GM06990 (cell line): ENCODE measurements at regions not wholly inside any gene's neighbourhood (a gene's known extent, or its start where the extent isn't known, plus 50 kb on each side); places are given as distances from the start of the nearest gene placed in this dataset.

Source experiments
- DNase-seq: peaks from one replicate; pipeline ENCODE4 v3.0.0-alpha.2; 2011; ENCODE audit not compliant: insufficient read length; ENCODE audit errors: extremely low read depth
- H3K27me3 ChIP-seq: replicated peaks from 2 replicates; pipeline ENCODE4 v1.6.0; 2011; ENCODE audit warnings: low read length; ENCODE audit not compliant: control insufficient read depth, insufficient read depth
- H3K36me3 ChIP-seq: 2 replicates; pipeline ENCODE4 v1.5.1; 2011; ENCODE audit warnings: low read length; ENCODE audit not compliant: control insufficient read depth, insufficient read depth
- H3K4me3 ChIP-seq: replicated peaks from 2 replicates; pipeline ENCODE4 v1.5.1; 2011; ENCODE audit warnings: low read depth, mild to moderate bottlenecking, control low read depth, low read length
- TF ChIP-seq, protein P1 (sequence below): IDR thresholded peaks from 2 replicates; pipeline ENCODE4 v1.5.1; 2011; ENCODE audit warnings: low read length, control low read depth, mild to moderate bottlenecking, inconsistent platforms; ENCODE audit not compliant: insufficient read depth, poor library complexity, severe bottlenecking

DNA sequence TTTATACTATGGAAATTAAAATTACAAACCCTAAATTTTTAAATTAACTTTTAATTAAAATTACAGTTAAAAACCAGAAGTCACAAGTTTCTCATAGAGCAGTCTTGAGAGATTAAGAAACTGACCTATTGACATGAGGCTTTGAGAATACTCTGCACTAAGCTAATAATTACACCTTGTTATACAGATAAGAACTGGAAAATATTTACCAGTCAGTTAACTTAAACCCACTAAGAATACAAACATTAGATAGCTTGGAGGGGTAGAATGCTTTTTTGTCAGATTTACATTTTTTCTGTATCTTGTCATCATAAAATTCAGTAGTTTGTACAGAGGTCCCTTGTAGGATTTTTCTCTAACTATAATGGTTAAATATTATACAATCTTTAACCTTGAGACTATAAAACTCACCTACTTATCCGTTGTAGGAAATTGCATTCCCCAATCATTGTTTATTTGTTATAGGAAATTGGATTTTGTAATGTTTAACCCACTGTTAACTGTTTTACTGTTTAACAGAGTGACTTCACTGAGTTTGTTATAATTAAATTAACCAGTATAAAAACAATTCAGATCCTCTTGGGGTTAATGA, 219.7 kb upstream of the PKDCC start:
- DNase-seq: no peak
- Histone ChIP-seq H3K36me3 (no peaks in the 10 kb centered on the region), H3K4me3 (no peak overlapping the region), H3K27me3 (no peaks in the 10 kb centered on the region; the same call in 1 of the 2 replicates)
- TF ChIP-seq, protein P1, sequence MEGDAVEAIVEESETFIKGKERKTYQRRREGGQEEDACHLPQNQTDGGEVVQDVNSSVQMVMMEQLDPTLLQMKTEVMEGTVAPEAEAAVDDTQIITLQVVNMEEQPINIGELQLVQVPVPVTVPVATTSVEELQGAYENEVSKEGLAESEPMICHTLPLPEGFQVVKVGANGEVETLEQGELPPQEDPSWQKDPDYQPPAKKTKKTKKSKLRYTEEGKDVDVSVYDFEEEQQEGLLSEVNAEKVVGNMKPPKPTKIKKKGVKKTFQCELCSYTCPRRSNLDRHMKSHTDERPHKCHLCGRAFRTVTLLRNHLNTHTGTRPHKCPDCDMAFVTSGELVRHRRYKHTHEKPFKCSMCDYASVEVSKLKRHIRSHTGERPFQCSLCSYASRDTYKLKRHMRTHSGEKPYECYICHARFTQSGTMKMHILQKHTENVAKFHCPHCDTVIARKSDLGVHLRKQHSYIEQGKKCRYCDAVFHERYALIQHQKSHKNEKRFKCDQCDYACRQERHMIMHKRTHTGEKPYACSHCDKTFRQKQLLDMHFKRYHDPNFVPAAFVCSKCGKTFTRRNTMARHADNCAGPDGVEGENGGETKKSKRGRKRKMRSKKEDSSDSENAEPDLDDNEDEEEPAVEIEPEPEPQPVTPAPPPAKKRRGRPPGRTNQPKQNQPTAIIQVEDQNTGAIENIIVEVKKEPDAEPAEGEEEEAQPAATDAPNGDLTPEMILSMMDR: no peak

DNA sequence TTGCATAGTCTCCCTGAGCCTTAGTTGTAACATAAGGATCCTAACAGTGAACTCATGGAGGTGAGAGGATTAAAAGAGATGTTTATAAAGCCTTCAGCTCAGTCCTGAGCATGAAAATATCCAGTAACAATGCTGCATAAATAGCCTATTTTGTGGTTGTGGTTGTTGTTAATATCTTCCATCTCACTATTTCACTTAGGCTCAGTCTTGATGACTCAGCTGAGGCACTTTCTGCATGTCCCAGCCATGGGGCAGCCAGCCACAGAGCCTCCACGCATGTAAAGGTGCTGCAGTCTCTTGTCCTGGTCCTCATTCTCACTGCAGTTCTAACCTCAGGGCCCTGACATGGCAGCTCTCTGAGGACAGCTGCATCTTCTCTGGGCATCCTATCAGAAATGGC, 218.8 kb upstream of the PKDCC start:
- TF ChIP-seq, protein P1: no peak
- Histone ChIP-seq H3K27me3 (no peaks in the 10 kb centered on the region; the same call in 1 of the 2 replicates), H3K36me3 (no peaks in the 10 kb centered on the region), H3K4me3 (no peak overlapping the region)
- DNase-seq: no peak

DNA sequence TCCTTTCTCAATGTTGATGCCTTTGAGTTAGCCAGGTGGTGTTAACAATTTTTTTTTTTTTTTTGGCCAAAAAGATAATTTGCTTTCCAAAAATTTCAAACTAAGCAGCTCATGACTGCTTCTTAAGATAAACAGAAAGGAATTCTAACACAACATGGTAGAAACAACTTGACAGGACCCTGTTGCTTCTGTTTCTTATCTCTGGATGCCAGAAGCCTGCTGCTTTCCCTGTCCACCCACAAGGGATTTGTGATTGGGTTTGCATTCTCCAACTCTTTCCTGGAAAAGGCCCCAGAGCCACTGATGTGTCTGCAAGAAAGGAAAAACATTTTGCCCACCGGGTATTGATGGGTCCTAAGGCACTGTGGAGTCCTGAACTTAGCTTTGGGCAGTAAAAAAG, 217.2 kb upstream of the PKDCC start:
- Histone ChIP-seq H3K36me3 (no peaks in the 10 kb centered on the region), H3K4me3 (no peak overlapping the region), H3K27me3 (no peaks in the 10 kb centered on the region; the same call in 1 of the 2 replicates)
- no peak for DNase-seq
- TF ChIP-seq, protein P1: no peak

DNA sequence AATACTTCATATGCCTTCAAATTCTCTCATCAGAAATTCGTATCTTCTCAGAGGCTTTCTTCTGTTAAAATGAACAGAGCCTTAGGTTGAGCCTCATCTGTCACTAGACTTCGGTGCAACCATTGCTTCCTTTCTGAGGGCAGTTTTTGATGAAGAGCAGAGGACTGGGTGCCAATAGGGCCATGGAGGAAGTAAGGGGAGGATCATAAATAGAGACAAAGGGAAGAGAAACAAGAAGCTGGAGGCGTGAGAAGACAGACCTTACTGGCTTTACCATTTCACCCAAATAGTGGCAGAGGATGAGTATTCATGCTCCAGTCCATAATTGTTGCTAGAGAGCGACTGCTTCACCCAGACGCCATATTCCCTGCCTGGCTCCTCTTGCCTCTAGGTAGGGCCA, 215.6 kb upstream of the PKDCC start:
- Histone ChIP-seq H3K36me3 (no peaks in the 10 kb centered on the region), H3K4me3 (no peak overlapping the region), H3K27me3 (no peaks in the 10 kb centered on the region; the same call in 1 of the 2 replicates)
- TF ChIP-seq, protein P1: no peak
- no peak for DNase-seq

DNA sequence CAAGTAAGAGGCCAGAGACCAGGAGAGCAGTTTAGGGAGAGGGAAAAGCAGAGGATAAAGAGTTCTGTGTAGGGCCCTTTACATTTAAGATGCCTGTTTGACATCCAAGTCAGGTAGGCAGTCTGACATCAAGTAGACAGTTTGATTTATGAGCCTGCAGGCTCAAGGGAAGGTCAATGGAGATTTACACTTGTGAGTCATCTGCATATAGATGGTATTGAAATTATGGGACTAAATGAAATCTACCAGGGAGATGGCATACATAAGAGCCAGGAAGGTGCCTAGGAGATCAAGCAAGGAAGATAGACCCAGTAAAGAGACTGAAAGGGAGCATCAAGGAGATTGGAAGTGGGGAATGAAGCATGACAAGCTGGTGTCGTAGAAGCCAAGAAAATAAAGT, 212.4 kb upstream of the PKDCC start:
- TF ChIP-seq, protein P1: no peak
- Histone ChIP-seq H3K27me3 (no peaks in the 10 kb centered on the region; the same call in 1 of the 2 replicates), H3K4me3 (no peak overlapping the region), H3K36me3 (no peaks in the 10 kb centered on the region)
- no peak for DNase-seq

DNA sequence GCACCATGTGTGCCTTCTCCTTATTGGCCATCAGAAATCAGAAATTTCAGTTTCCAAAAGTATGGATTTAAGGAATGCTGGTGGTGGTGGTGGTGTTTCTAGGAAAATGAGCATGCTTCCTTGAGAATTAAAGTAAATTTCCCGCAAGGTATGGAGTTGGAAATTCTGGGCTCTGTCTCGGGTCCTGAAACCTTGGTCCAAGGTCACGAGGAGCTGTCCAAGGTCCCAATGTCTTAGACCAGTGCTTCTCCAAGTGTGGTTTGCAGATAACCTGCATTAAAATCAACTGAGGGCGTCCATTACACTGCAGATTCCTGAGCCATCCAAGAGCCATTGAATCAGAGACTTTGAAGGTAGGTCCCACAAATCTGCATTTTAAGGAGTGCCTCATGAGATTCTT, 210.9 kb upstream of the PKDCC start:
- no peaks in the 10 kb centered on the region; the same call in 1 of the 2 replicates for H3K27me3 ChIP-seq
- H3K4me3 ChIP-seq: no peak overlapping the region
- TF ChIP-seq, protein P1: no peak
- no peaks in the 10 kb centered on the region for H3K36me3 ChIP-seq
- no peak for DNase-seq
